Testis (tissue), 2 donors: ENCODE measurements at regions not wholly inside any gene's neighbourhood (a gene's known extent, or its start where the extent isn't known, plus 50 kb on each side); places are given as distances from the start of the nearest gene placed in this dataset.
"Not testable (repeated sequence)": the region's sequence is repeated elsewhere in the genome, so short reads cannot be mapped to it uniquely, and the experiment has no call there.

Experiments used
- DNase-seq: peaks from one replicate; pipeline ENCODE4 v3.0.0-alpha.2; 2019
- H3K27ac ChIP-seq, 2 donors: fragments of 200-600 bp; sonication (generic); one replicate each; pipeline ENCODE4 v1.5.1; 2019
- H3K27me3 ChIP-seq: fragments of 200-600 bp; sonication (generic); one replicate; pipeline ENCODE4 v1.5.1; 2019
- H3K36me3 ChIP-seq: fragments of 200-600 bp; sonication (generic); one replicate; pipeline ENCODE4 v1.5.1; 2017; ENCODE audit warnings: low read depth; ENCODE audit errors: missing control alignments
- H3K4me1 ChIP-seq: fragments of 200-600 bp; sonication (generic); one replicate; pipeline ENCODE4 v1.5.1; 2019
- H3K4me3 ChIP-seq, 2 donors: fragments of 200-600 bp; sonication (generic); one replicate each; pipeline ENCODE4 v1.5.1; 2017 to 2019
- H3K9me3 ChIP-seq: fragments of 200-600 bp; sonication (generic); one replicate; pipeline ENCODE4 v1.5.1; 2017
- CTCF ChIP-seq, 3 experiments: fragments of 450-650 bp in 2 of 3; fragments of 200-600 bp in 1 of 3; sonication (generic) in 1 of 3; IDR thresholded peaks; one replicate each; pipeline ENCODE4 v1.5.1; 2016 to 2019; ENCODE audit warnings: antibody characterized with exemption in 3 of 3, mild to moderate bottlenecking in 2 of 3, moderate library complexity in 1 of 3
- POLR2A ChIP-seq: fragments of 450-650 bp; IDR thresholded peaks from one replicate; pipeline ENCODE4 v1.6.1; 2017; ENCODE audit warnings: antibody characterized with exemption, mild to moderate bottlenecking, moderate library complexity
- WGBS, 2 donors: methylation state at CpG; one replicate each; pipeline ENCODE4 v1.1.5; 2018; 5-methylcytosine and 5-hydroxymethylcytosine counted together
- intact Hi-C: fragments of 100-400 bp; cut with DNase I; formaldehyde crosslinking; loops from one replicate; pipeline ENCODE4 v1.15.1; 2023; ENCODE audit warnings: low total_unique reads

- H3K4me3 ChIP-seq: no peak overlapping the region
- 79 to 91% methylated on average over 1 of the region's 1 CpG for WGBS, 2 donors
- DNase-seq: no peak
- no peaks in the 10 kb centered on the region for H3K9me3 ChIP-seq
- intact Hi-C loops: no loop called here
- no peaks in the 10 kb centered on the region for H3K27me3 ChIP-seq
- H3K27ac ChIP-seq: no peak overlapping the region
- H3K36me3 ChIP-seq: no peaks in the 10 kb centered on the region
- H3K4me1 ChIP-seq: no peaks in the 10 kb centered on the region
- TF ChIP-seq POLR2A: no peak
- TF ChIP-seq CTCF (IDR thresholded peaks at IDR 0.05): no peak
Observed at GRCh38 chr2:130289780-130290179, 52.9 kb upstream of the IMP4 start.

- H3K4me1 ChIP-seq: no peaks in the 10 kb centered on the region
- intact Hi-C loops: no loop called here
- TF ChIP-seq CTCF (IDR thresholded peaks at IDR 0.05) (no peak), POLR2A (no peak)
- no peak overlapping the region for H3K27ac ChIP-seq
- WGBS, 2 donors: 71 to 72% methylated on average over 22 to 51 of the region's 56 CpGs
- H3K27me3 ChIP-seq: no peaks in the 10 kb centered on the region
- no peak for DNase-seq
- H3K4me3 ChIP-seq: no peak overlapping the region
- no peaks in the 10 kb centered on the region for H3K9me3 ChIP-seq
- no peaks in the 10 kb centered on the region for H3K36me3 ChIP-seq
Observed at GRCh38 chr2:130288467-130289403, 54.0 kb upstream of the IMP4 start.

- H3K4me1 ChIP-seq: no peaks in the 10 kb centered on the region
- no peak for DNase-seq
- TF ChIP-seq CTCF (IDR thresholded peaks at IDR 0.05): no peak
- TF ChIP-seq POLR2A: no peak
- no peaks in the 10 kb centered on the region for H3K36me3 ChIP-seq
- no peaks in the 10 kb centered on the region for H3K9me3 ChIP-seq
- 62 to 74% methylated on average over 14 of the region's 14 CpGs for WGBS, 2 donors
- H3K27me3 ChIP-seq: no peaks in the 10 kb centered on the region
- no peak overlapping the region for H3K27ac ChIP-seq
- H3K4me3 ChIP-seq: peak overlapping the region in 1 of 2 donors; percentile 20
- intact Hi-C loops: no loop called here
Observed at GRCh38 chr2:130287656-130288026, 55.1 kb upstream of the IMP4 start.

DNA sequence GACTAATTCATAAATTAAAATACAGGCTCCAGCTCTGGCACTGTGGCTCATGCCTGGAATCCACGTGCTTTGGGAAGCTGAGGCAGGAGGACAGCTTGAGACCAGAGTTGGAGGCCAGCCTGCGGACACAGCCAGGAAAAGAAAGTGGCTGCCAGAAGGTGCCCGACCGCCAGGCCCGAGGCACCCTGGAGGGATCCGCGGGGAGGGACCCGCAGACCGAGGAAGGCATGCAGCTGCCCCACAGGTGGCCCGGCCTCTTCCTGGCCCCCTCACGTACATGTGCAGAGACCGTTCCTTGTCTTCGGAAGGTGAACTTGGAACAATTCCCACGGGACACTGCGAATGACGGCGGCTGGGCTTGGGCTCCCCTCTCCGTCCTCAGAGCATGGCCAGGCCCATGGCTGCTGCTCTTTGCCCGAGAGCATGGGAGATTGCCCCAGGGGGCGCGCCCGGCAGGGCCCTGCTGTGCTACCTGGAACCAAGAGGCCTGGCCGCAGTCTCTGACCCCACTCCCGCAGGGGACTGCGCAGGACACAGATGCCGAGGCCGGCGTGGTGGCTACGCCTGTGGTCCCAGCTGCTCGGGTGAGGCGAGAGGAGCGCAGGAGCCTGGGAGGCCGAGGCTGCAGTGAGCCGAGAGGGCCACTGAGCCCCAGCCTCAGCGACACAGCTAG lies 55.6 kb upstream of the IMP4 start:
- Histone ChIP-seq H3K4me3 (peak overlapping the region in 1 of 2 donors; percentile 20), H3K4me1 (no peaks in the 10 kb centered on the region), H3K9me3 (no peaks in the 10 kb centered on the region), H3K36me3 (no peaks in the 10 kb centered on the region), H3K27ac (no peak overlapping the region), H3K27me3 (no peaks in the 10 kb centered on the region)
- intact Hi-C loops: no loop called here
- WGBS, 2 donors: 57 to 70% methylated on average over 18 to 33 of the region's 35 CpGs
- no peak for DNase-seq
- TF ChIP-seq POLR2A (no peak), CTCF (IDR thresholded peaks at IDR 0.05) (no peak)

GRCh38 chr2:130283341-130283869 lies 59.3 kb upstream of the IMP4 start:
- H3K27ac ChIP-seq, H3K36me3 ChIP-seq, intact Hi-C loops, H3K4me3 ChIP-seq, H3K9me3 ChIP-seq, DNase-seq, H3K4me1 ChIP-seq, H3K27me3 ChIP-seq: not testable (repeated sequence)
- 71 to 100% methylated on average over 1 to 5 of the region's 7 CpGs for WGBS, 2 donors

- H3K9me3 ChIP-seq, H3K36me3 ChIP-seq, DNase-seq, H3K27ac ChIP-seq, H3K27me3 ChIP-seq, H3K4me1 ChIP-seq, intact Hi-C loops, H3K4me3 ChIP-seq: not testable (repeated sequence)
- WGBS, 2 donors: 81 to 85% methylated on average over 8 of the region's 8 CpGs
Observed at GRCh38 chr2:130279551-130279950, 63.1 kb upstream of the IMP4 start.

GRCh38 chr2:130268333-130268732 lies 70.1 kb upstream of the TUBA3E start:
- H3K36me3 ChIP-seq, intact Hi-C loops, H3K4me3 ChIP-seq, H3K4me1 ChIP-seq, H3K27ac ChIP-seq, H3K9me3 ChIP-seq, DNase-seq, H3K27me3 ChIP-seq: not testable (repeated sequence)
- 81 to 88% methylated on average over 6 to 9 of the region's 9 CpGs for WGBS, 2 donors

GRCh38 chr2:130267572-130267971 lies 69.3 kb upstream of the TUBA3E start:
- intact Hi-C loops, DNase-seq, H3K27me3 ChIP-seq, H3K9me3 ChIP-seq, H3K4me3 ChIP-seq, H3K4me1 ChIP-seq, H3K27ac ChIP-seq, H3K36me3 ChIP-seq: not testable (repeated sequence)
- 65 to 85% methylated on average over 2 to 4 of the region's 4 CpGs for WGBS, 2 donors
